HCT116 (cell line): ENCODE measurements at regions not wholly inside any gene's neighbourhood (a gene's known extent, or its start where the extent isn't known, plus 50 kb on each side); places are given as distances from the start of the nearest gene placed in this dataset.

ENCODE experiments used
- ATAC-seq: fragments of 200-7000 bp; cut with Tn5 transposase; 2 replicates; pipeline ENCODE4 v1.9.1; 2020; ENCODE audit warnings: mild to moderate bottlenecking, moderate library complexity
- BruUV-seq: library from RNA; stranded (reverse); fragments of 400-500 nt; replicated peaks from 2 replicates; lab custom pipeline; 2021; lab: Mats Ljungman, UMichigan
- CTCF ChIA-PET: fragments of 300-600 bp; sonication (Branson Sonifier 250); formaldehyde crosslinking; loops from one replicate; lab custom pipeline; 2021; ENCODE audit warnings: antibody characterized with exemption; lab: Charles Lee
- POLR2A ChIA-PET: fragments of 300-600, 350-600 bp; sonication (Branson Sonifier 250); formaldehyde crosslinking; loops from one replicate; lab custom pipeline; 2021; ENCODE audit warnings: antibody characterized with exemption; lab: Charles Lee
- RAD21 ChIA-PET, 2 experiments: fragments of 300-600 bp; sonication (Branson Sonifier 250); formaldehyde crosslinking; loops; one replicate each; lab custom pipeline; 2023; ENCODE audit warnings: low total read pairs in 2 of 2; ENCODE audit not compliant: uncharacterized antibody in 2 of 2, unreplicated experiment in 2 of 2, low non-redundant PET in 1 of 2; lab: Charles Lee
- DNase-seq: peaks from one replicate; pipeline ENCODE4 v3.0.0-alpha.2; 2010; ENCODE audit warnings: low read depth, low spot score
- H2AFZ ChIP-seq: fragments of 200-600 bp; shearing (Covaris generic), sonication (generic); 2 replicates; pipeline ENCODE4 v1.6.1; 2017; ENCODE audit warnings: low read depth, mixed run types, mixed read lengths, antibody characterized with exemption, low read length; ENCODE audit not compliant: poor library complexity, severe bottlenecking
- H3K27ac ChIP-seq: 2 replicates; pipeline ENCODE4 v1.5.1; 2012; ENCODE audit warnings: low read depth, low read length
- H3K27me3 ChIP-seq: fragments of 200-600 bp; sonication (generic); 2 replicates; pipeline ENCODE4 v1.6.1; 2016; ENCODE audit warnings: mixed run types, low read length, mixed read lengths; ENCODE audit not compliant: insufficient read depth
- H3K36me3 ChIP-seq, 2 experiments: fragments of 200-500 bp in 1 of 2; fragments of 200-600 bp in 1 of 2; sonication (Bioruptor generic) in 1 of 2; sonication (generic) in 1 of 2; 2 replicates each; pipeline versions ENCODE4 v1.5.1 to v1.6.1; 2014 to 2016; ENCODE audit warnings: low read length in 2 of 2, inconsistent platforms in 1 of 2, mixed read lengths in 1 of 2, mixed run types in 1 of 2; ENCODE audit not compliant: insufficient read depth in 2 of 2, control insufficient read depth in 1 of 2
- H3K4me1 ChIP-seq, 2 experiments: fragments of 200-600 bp in 1 of 2; sonication (generic) in 1 of 2; 2 replicates each; pipeline versions ENCODE4 v1.5.1 to v1.6.1; 2012 to 2017; ENCODE audit warnings: low read length in 2 of 2, inconsistent platforms in 1 of 2, mild to moderate bottlenecking in 1 of 2, mixed read lengths in 1 of 2, mixed run types in 1 of 2, moderate library complexity in 1 of 2; ENCODE audit not compliant: insufficient read depth in 2 of 2, control insufficient read depth in 1 of 2
- H3K4me2 ChIP-seq: fragments of 200-600 bp; sonication (generic); 2 replicates; pipeline ENCODE4 v1.6.1; 2017; ENCODE audit warnings: mixed run types, low read length, mixed read lengths
- H3K4me3 ChIP-seq, 2 experiments: fragments of 200-600 bp in 1 of 2; sonication (generic) in 1 of 2; replicated peaks in 1 of 2; 2 replicates each; pipeline ENCODE4 v1.5.1; 2011 to 2016; ENCODE audit warnings: low read length in 2 of 2, control low read depth in 1 of 2, low read depth in 1 of 2, mild to moderate bottlenecking in 1 of 2, mixed read lengths in 1 of 2, mixed run types in 1 of 2
- H3K79me2 ChIP-seq: fragments of 200-600 bp; sonication (generic); 2 replicates; pipeline ENCODE4 v1.6.1; 2017; ENCODE audit warnings: mild to moderate bottlenecking, mixed run types, low read length, moderate library complexity, mixed read lengths; ENCODE audit not compliant: insufficient read depth
- H3K9ac ChIP-seq: fragments of 200-600 bp; sonication (generic); 2 replicates; pipeline ENCODE4 v1.6.1; 2016; ENCODE audit warnings: low read length, mixed read lengths
- H3K9me2 ChIP-seq: fragments of 200-600 bp; sonication (generic), shearing (Covaris generic); 2 replicates; pipeline ENCODE4 v1.6.1; 2017; ENCODE audit warnings: mixed run types, mild to moderate bottlenecking, moderate library complexity; ENCODE audit not compliant: insufficient read depth
- H3K9me3 ChIP-seq, 2 experiments: fragments of 200-500 bp in 1 of 2; fragments of 200-600 bp in 1 of 2; sonication (Bioruptor generic) in 1 of 2; sonication (generic) in 1 of 2; 2 replicates each; pipeline ENCODE4 v1.6.1; 2014 to 2017; ENCODE audit warnings: low read length in 2 of 2, mixed read lengths in 2 of 2, inconsistent platforms in 1 of 2, low read depth in 1 of 2, mild to moderate bottlenecking in 1 of 2, mixed run types in 1 of 2, moderate library complexity in 1 of 2; ENCODE audit not compliant: control insufficient read depth in 1 of 2, insufficient read depth in 1 of 2
- H4K20me1 ChIP-seq: fragments of 200-600 bp; sonication (generic), shearing (Covaris generic); 2 replicates; pipeline ENCODE4 v1.6.1; 2017; ENCODE audit warnings: mixed run types, mild to moderate bottlenecking, moderate library complexity; ENCODE audit not compliant: insufficient read depth
- ATF3 ChIP-seq: IDR thresholded peaks from 2 replicates; pipeline ENCODE4 v1.6.1; 2012
- CBX3 ChIP-seq: IDR thresholded peaks from 2 replicates; pipeline ENCODE4 v1.6.1; 2012; ENCODE audit warnings: low read depth
- CEBPB ChIP-seq: IDR thresholded peaks from 2 replicates; pipeline ENCODE4 v1.6.1; 2012; ENCODE audit warnings: low read depth
- CTCF ChIP-seq, 3 experiments: fragments of 200-600 bp in 1 of 3; sonication (generic) in 1 of 3; IDR thresholded peaks in 2 of 3; conservative IDR thresholded peaks in 1 of 3; 2 replicates each; pipeline ENCODE4 v1.5.1; 2012 to 2017; ENCODE audit warnings: low read depth in 2 of 3, low read length in 2 of 3, antibody characterized with exemption in 1 of 3, borderline replicate concordance in 1 of 3, control low read depth in 1 of 3, mild to moderate bottlenecking in 1 of 3, mixed read lengths in 1 of 3, mixed run types in 1 of 3, moderate library complexity in 1 of 3; ENCODE audit not compliant: insufficient read depth in 1 of 3
- EGR1 ChIP-seq: IDR thresholded peaks from 2 replicates; pipeline ENCODE4 v1.6.1; 2012; ENCODE audit warnings: low read depth
- ELF1 ChIP-seq: IDR thresholded peaks from 2 replicates; pipeline ENCODE4 v1.6.1; 2012; ENCODE audit warnings: low read depth, borderline replicate concordance
- EZH2 ChIP-seq: fragments of 200-600 bp; sonication (generic); IDR thresholded peaks from 2 replicates; pipeline ENCODE4 v1.6.1; 2017; ENCODE audit warnings: antibody characterized with exemption, mixed run types
- JUND ChIP-seq: IDR thresholded peaks from 2 replicates; pipeline ENCODE4 v1.6.1; 2012
- MAX ChIP-seq: IDR thresholded peaks from 2 replicates; pipeline ENCODE4 v1.6.1; 2012
- POLR2AphosphoS5 ChIP-seq: IDR thresholded peaks from 2 replicates; pipeline ENCODE4 v1.6.1; 2011; ENCODE audit warnings: mild to moderate bottlenecking, low read depth, low read length, moderate library complexity
- SIN3A ChIP-seq: IDR thresholded peaks from 2 replicates; pipeline ENCODE4 v1.6.1; 2012; ENCODE audit warnings: low read depth
- SP1 ChIP-seq: IDR thresholded peaks from 2 replicates; pipeline ENCODE4 v1.6.1; 2012; ENCODE audit warnings: low read depth
- SRF ChIP-seq: IDR thresholded peaks from 2 replicates; pipeline ENCODE4 v1.6.1; 2012; ENCODE audit warnings: low read depth
- TCF7L2 ChIP-seq: IDR thresholded peaks from 2 replicates; pipeline ENCODE4 v1.7.0; 2011; ENCODE audit warnings: borderline replicate concordance, inconsistent platforms; ENCODE audit not compliant: insufficient read depth, insufficient read length; ENCODE audit errors: extremely low read depth
- ZFX ChIP-seq: fragments of 450-650 bp; IDR thresholded peaks from 2 replicates; pipeline ENCODE4 v1.6.1; 2017
- ZNF274 ChIP-seq: fragments of 200-500 bp; sonication (Bioruptor generic); IDR thresholded peaks from 2 replicates; pipeline ENCODE4 v1.6.1; 2014; ENCODE audit warnings: mild to moderate bottlenecking, low read depth, low read length, inconsistent platforms
- intact Hi-C: fragments of 100-400 bp; cut with micrococcal nuclease; formaldehyde crosslinking; loops from 2 replicates; pipeline ENCODE4 v1.10.0; 2022

- Histone ChIP-seq H3K27me3 (no peaks in the 10 kb centered on the region), H3K79me2 (no peaks in the 10 kb centered on the region), H3K4me2 (no peak overlapping the region), H3K4me3 (no peak overlapping the region), H4K20me1 (no peaks in the 10 kb centered on the region), H2AFZ (no peak overlapping the region), H3K4me1 (no peaks in the 10 kb centered on the region), H3K27ac (no peak overlapping the region), H3K36me3 (no peaks in the 10 kb centered on the region; a peak in 1 of 4 replicates), H3K9ac (no peak overlapping the region), H3K9me2 (no peaks in the 10 kb centered on the region), H3K9me3 (peaks cover 12 to 13% of the 10 kb centered on the region in 2 experiments; a peak in 2 of 4 replicates)
- BruUV-seq, result no TSS peak
- CTCF ChIA-PET, result no interaction called here
- TF ChIP-seq SRF (no peak), EGR1 (no peak), ELF1 (no peak), ATF3 (no peak), CTCF (IDR thresholded peaks at IDR 0.05 in 2 of 3, conservative IDR thresholded peaks at IDR 0.05 in 1 of 3; ENCODE audit: borderline replicate concordance in 1 of 3, insufficient read depth in 1 of 3, low read depth in 2 of 3, low read length in 2 of 3) (no peak), ZNF274 (no peak), CBX3 (no peak)
- no peak for DNase-seq
- no peak for ATAC-seq
- POLR2A ChIA-PET, result no interaction called here
- intact Hi-C loops, result no loop called here
- RAD21 ChIA-PET, result no interaction called here
Measured at GRCh38 chr3:74479915-74480314, 134.5 kb downstream of the CNTN3 start.

- Histone ChIP-seq H4K20me1 (no peaks in the 10 kb centered on the region), H3K9ac (no peak overlapping the region), H3K9me2 (no peaks in the 10 kb centered on the region), H3K27ac (no peak overlapping the region), H3K4me2 (no peak overlapping the region), H3K36me3 (no peaks in the 10 kb centered on the region), H3K4me3 (no peak overlapping the region), H3K9me3 (peaks cover 12 to 16% of the 10 kb centered on the region in 2 experiments; a peak in 2 of 4 replicates), H3K79me2 (no peaks in the 10 kb centered on the region), H3K27me3 (no peaks in the 10 kb centered on the region), H2AFZ (no peak overlapping the region), H3K4me1 (no peaks in the 10 kb centered on the region)
- CTCF ChIA-PET, result no interaction called here
- ATAC-seq (no peak), DNase-seq (no peak)
- no TSS peak for BruUV-seq
- POLR2A ChIA-PET, result no interaction called here
- RAD21 ChIA-PET, result no interaction called here
- intact Hi-C loops, result no loop called here
- TF ChIP-seq EZH2, result no peak
- TF ChIP-seq SIN3A, result no peak
- no peak for TF ChIP-seq CBX3
- TF ChIP-seq POLR2AphosphoS5, result no peak
- TF ChIP-seq ELF1, result no peak
- TF ChIP-seq JUND, result no peak
- no peak for TF ChIP-seq ZFX
- no peak for TF ChIP-seq SP1
- no peak for TF ChIP-seq MAX
- no peak for TF ChIP-seq TCF7L2
- no peak for TF ChIP-seq CEBPB
- TF ChIP-seq CTCF (IDR thresholded peaks at IDR 0.05 in 2 of 3, conservative IDR thresholded peaks at IDR 0.05 in 1 of 3; ENCODE audit: borderline replicate concordance in 1 of 3, insufficient read depth in 1 of 3, low read depth in 2 of 3, low read length in 2 of 3), result no peak
Measured at GRCh38 chr3:74470313-74470712, 144.1 kb downstream of the CNTN3 start.
